ENCODE measurements at regions not wholly inside any gene's neighbourhood (a gene's known extent, or its start where the extent isn't known, plus 50 kb on each side); places are given as distances from the start of the nearest gene placed in this dataset.

- H3K9me3 ChIP-seq (ENCODE audit: low read length), result no peaks in the 10 kb centered on the region
- no peaks in the 10 kb centered on the region for H3K27me3 ChIP-seq (ENCODE audit: control insufficient read depth in 1 of 2, insufficient read depth in 2 of 2, low read length in 2 of 2)
- no peak overlapping the region for H3K4me3 ChIP-seq (ENCODE audit: low read depth in 1 of 2, low read length in 2 of 2)
- H3K9ac ChIP-seq (ENCODE audit: low read length), result no peak overlapping the region
- no peaks in the 10 kb centered on the region for H3K36me3 ChIP-seq (ENCODE audit: insufficient read depth, low read length)
- no peaks in the 10 kb centered on the region for H3K4me1 ChIP-seq (ENCODE audit: insufficient read depth, low read length)
- H3K27ac ChIP-seq (ENCODE audit: low read depth, low read length), result no peak overlapping the region
These were observed 181.7 kb upstream of the CD180 start for GRCh38 chr5:67378256-67378655.

GRCh38 chr5:67377631-67378030 is 181.0 kb upstream of the CD180 start:
- Histone ChIP-seq H3K36me3 (ENCODE audit: insufficient read depth, low read length) (no peaks in the 10 kb centered on the region), H3K27ac (ENCODE audit: low read depth, low read length) (no peak overlapping the region), H3K9me3 (ENCODE audit: low read length) (no peaks in the 10 kb centered on the region)

DNA sequence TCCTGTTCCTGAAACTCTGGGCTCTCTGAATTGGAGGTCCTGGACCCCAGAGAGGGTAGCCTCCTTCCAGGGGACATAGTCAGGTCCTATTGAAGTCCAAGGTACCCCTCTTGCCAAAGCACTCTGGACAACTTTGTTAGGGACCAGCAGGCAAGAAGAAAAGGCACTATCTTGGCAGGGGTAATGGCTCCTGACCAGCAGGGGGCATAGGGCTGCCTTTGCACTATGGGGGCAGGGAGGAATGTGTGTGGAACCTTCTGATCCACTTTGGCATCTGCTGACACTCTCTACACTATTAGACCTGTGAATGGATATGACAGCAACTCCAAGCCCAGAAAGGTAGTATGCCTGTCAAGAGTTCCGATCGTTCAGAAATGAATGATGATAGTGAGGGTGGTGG is 179.0 kb upstream of the CD180 start:
- no peak overlapping the region for H3K4me3 ChIP-seq (ENCODE audit: low read depth in 1 of 2, low read length in 2 of 2)
- H3K4me1 ChIP-seq (ENCODE audit: insufficient read depth, low read length), result no peaks in the 10 kb centered on the region
- H3K36me3 ChIP-seq (ENCODE audit: insufficient read depth, low read length), result no peaks in the 10 kb centered on the region
- no peak overlapping the region for H3K9ac ChIP-seq (ENCODE audit: low read length)
- H3K27ac ChIP-seq (ENCODE audit: low read depth, low read length), result no peak overlapping the region
- H3K9me3 ChIP-seq (ENCODE audit: low read length), result no peaks in the 10 kb centered on the region
- H3K27me3 ChIP-seq (ENCODE audit: control insufficient read depth in 1 of 2, insufficient read depth in 2 of 2, low read length in 2 of 2), result no peaks in the 10 kb centered on the region

More at GRCh38 chr5:67377631-67378030, 181.0 kb upstream of the CD180 start:
- Histone ChIP-seq H3K9ac (ENCODE audit: low read length) (no peak overlapping the region), H3K4me1 (ENCODE audit: insufficient read depth, low read length) (no peaks in the 10 kb centered on the region), H3K4me3 (ENCODE audit: low read depth in 1 of 2, low read length in 2 of 2) (no peak overlapping the region), H3K27me3 (ENCODE audit: control insufficient read depth in 1 of 2, insufficient read depth in 2 of 2, low read length in 2 of 2) (no peaks in the 10 kb centered on the region)

DNA sequence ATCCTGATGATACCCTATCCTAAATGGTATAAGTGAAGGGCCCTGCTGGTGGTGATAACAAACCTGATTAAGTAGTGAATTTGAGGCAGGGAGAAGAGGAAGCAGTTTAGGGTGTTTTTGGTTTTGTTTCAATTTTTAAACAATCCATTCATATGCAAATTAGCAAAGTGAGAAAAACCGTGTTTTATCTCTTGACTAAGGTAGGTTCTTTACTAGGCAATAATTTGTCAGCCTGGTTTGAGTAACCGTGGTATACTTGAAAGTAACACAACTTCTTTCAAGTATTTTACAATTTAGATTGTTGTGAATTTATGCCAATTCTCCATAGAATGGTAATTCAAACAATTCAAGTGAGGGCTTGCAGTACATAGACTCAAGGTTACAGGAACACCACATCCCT is 177.8 kb upstream of the CD180 start:
- Histone ChIP-seq H3K27me3 (ENCODE audit: control insufficient read depth in 1 of 2, insufficient read depth in 2 of 2, low read length in 2 of 2) (no peaks in the 10 kb centered on the region), H3K9ac (ENCODE audit: low read length) (no peak overlapping the region)

DNA sequence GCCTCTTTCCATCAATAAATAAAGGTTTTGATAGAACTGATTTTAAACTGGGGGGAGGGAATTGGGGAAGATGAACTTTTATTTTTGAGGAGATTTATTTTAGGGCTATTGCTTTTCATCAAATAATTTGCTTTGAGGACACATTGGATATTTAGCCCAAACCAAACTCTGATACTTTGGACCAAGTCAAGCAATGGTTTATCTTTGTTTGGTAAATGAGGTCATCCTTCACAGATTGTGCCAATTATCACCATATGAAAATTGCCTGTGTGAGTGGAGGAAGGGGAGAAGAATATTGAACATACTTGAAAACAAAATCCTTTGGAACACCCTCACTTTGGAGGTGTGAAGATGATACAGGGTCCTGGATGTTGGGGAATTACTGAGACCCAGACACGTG is 176.9 kb upstream of the CD180 start:
- H3K4me1 ChIP-seq (ENCODE audit: insufficient read depth, low read length), result no peaks in the 10 kb centered on the region
- no peak overlapping the region for H3K27ac ChIP-seq (ENCODE audit: low read depth, low read length)
- H3K4me3 ChIP-seq (ENCODE audit: low read depth in 1 of 2, low read length in 2 of 2), result no peak overlapping the region
- no peaks in the 10 kb centered on the region for H3K27me3 ChIP-seq (ENCODE audit: control insufficient read depth in 1 of 2, insufficient read depth in 2 of 2, low read length in 2 of 2)
- no peaks in the 10 kb centered on the region for H3K36me3 ChIP-seq (ENCODE audit: insufficient read depth, low read length)
- H3K9ac ChIP-seq (ENCODE audit: low read length), result no peak overlapping the region
- H3K9me3 ChIP-seq (ENCODE audit: low read length), result no peaks in the 10 kb centered on the region

More for the DNA sequence above, 177.8 kb upstream of the CD180 start:
- Histone ChIP-seq H3K9me3 (ENCODE audit: low read length) (no peaks in the 10 kb centered on the region), H3K36me3 (ENCODE audit: insufficient read depth, low read length) (no peaks in the 10 kb centered on the region), H3K4me1 (ENCODE audit: insufficient read depth, low read length) (no peaks in the 10 kb centered on the region), H3K27ac (ENCODE audit: low read depth, low read length) (no peak overlapping the region), H3K4me3 (ENCODE audit: low read depth in 1 of 2, low read length in 2 of 2) (no peak overlapping the region)

- no peak overlapping the region for H3K4me3 ChIP-seq (ENCODE audit: low read depth in 1 of 2, low read length in 2 of 2)
- no peak overlapping the region for H3K27ac ChIP-seq (ENCODE audit: low read depth, low read length)
- no peak overlapping the region for H3K9ac ChIP-seq (ENCODE audit: low read length)
- no peaks in the 10 kb centered on the region for H3K36me3 ChIP-seq (ENCODE audit: insufficient read depth, low read length)
- H3K4me1 ChIP-seq (ENCODE audit: insufficient read depth, low read length), result no peaks in the 10 kb centered on the region
- no peaks in the 10 kb centered on the region for H3K9me3 ChIP-seq (ENCODE audit: low read length)
- no peaks in the 10 kb centered on the region for H3K27me3 ChIP-seq (ENCODE audit: control insufficient read depth in 1 of 2, insufficient read depth in 2 of 2, low read length in 2 of 2)
These were observed 176.3 kb upstream of the CD180 start for GRCh38 chr5:67372887-67373286.

GRCh38 chr5:67371924-67372323 is 175.3 kb upstream of the CD180 start:
- Histone ChIP-seq H3K4me1 (ENCODE audit: insufficient read depth, low read length) (no peaks in the 10 kb centered on the region), H3K36me3 (ENCODE audit: insufficient read depth, low read length) (no peaks in the 10 kb centered on the region), H3K4me3 (ENCODE audit: low read depth in 1 of 2, low read length in 2 of 2) (no peak overlapping the region), H3K9me3 (ENCODE audit: low read length) (no peaks in the 10 kb centered on the region), H3K27ac (ENCODE audit: low read depth, low read length) (no peak overlapping the region), H3K27me3 (ENCODE audit: control insufficient read depth in 1 of 2, insufficient read depth in 2 of 2, low read length in 2 of 2) (no peaks in the 10 kb centered on the region), H3K9ac (ENCODE audit: low read length) (no peak overlapping the region)

DNA sequence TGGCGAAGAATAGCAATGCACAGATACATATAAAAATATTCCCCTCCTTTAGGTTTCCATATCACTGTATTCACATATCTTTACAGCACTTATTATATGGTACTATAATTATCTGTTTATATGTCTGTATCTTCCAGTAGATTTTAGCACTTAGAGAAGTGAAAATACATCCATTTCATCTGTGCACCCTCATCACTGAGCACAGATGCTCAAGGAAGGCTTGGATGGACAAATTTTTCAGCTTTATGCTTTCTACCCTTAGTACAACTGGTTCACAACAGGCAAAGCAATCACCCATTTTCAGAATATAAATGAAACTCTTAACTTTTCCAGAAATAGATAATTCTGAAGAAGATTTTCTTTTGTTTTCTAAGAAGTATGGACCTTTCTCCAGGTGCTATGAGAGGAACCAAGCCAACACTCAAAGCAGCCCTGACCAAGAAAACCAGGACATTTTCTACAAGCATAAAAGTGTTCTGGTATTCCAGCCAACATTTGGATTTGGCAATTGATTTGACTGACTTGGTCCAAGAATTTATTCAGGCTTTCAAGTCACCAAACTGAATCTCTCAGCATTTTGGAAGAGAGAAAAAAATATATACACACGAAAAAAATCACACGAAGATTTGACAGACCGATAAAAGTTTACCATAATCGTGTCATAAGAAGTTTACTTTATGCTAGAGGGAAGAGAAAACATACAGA is 170.2 kb upstream of the CD180 start:
- no peak overlapping the region for H3K27ac ChIP-seq (ENCODE audit: low read depth, low read length)

GRCh38 chr5:67366276-67366675 is 169.7 kb upstream of the CD180 start:
- Histone ChIP-seq H3K27ac (ENCODE audit: low read depth, low read length) (no peak overlapping the region), H3K36me3 (ENCODE audit: insufficient read depth, low read length) (no peaks in the 10 kb centered on the region), H3K9me3 (ENCODE audit: low read length) (no peaks in the 10 kb centered on the region), H3K4me1 (ENCODE audit: insufficient read depth, low read length) (peaks cover 14% of the 10 kb centered on the region), H3K9ac (ENCODE audit: low read length) (no peak overlapping the region), H3K27me3 (ENCODE audit: control insufficient read depth in 1 of 2, insufficient read depth in 2 of 2, low read length in 2 of 2) (no peaks in the 10 kb centered on the region), H3K4me3 (ENCODE audit: low read depth in 1 of 2, low read length in 2 of 2) (no peak overlapping the region)

More for the DNA sequence above, 170.2 kb upstream of the CD180 start:
- no peak overlapping the region for H3K9ac ChIP-seq (ENCODE audit: low read length)
- no peaks in the 10 kb centered on the region for H3K36me3 ChIP-seq (ENCODE audit: insufficient read depth, low read length)
- H3K4me1 ChIP-seq (ENCODE audit: insufficient read depth, low read length), result peaks cover 12% of the 10 kb centered on the region
- H3K4me3 ChIP-seq (ENCODE audit: low read depth in 1 of 2, low read length in 2 of 2), result no peak overlapping the region
- H3K27me3 ChIP-seq (ENCODE audit: control insufficient read depth in 1 of 2, insufficient read depth in 2 of 2, low read length in 2 of 2), result no peaks in the 10 kb centered on the region
- no peaks in the 10 kb centered on the region for H3K9me3 ChIP-seq (ENCODE audit: low read length)

DNA sequence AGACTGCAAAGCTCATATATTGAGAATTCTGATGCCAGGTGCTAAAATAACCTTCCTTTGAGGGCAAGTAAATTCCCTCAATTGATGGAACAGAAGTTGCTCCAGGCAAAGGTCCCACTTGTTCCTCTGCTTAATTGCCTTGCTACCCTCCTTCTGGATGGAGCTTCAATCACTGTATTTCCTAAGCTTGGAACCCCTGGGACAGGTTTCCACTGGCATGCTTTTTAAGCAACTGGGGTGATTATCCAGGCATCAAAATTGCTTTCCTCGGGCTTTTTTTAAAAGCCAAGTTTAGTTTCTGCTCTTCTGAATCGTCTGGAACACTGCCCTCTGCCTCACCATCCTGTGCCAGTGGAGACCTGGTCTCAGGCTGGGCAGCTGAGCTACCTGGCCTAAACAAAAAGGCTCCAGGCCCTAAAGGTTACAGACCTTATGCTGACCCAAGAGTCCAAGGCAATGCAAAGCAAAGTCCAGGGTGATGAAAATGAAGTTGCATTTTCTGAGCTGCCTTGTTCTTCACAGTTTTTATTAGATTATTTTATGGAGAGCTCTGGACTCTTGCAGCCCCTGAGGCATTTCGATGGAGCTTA is 167.9 kb upstream of the CD180 start:
- Histone ChIP-seq H3K36me3 (ENCODE audit: insufficient read depth, low read length) (no peaks in the 10 kb centered on the region), H3K9ac (ENCODE audit: low read length) (no peak overlapping the region), H3K27ac (ENCODE audit: low read depth, low read length) (no peak overlapping the region), H3K27me3 (ENCODE audit: control insufficient read depth in 1 of 2, insufficient read depth in 2 of 2, low read length in 2 of 2) (no peaks in the 10 kb centered on the region), H3K9me3 (ENCODE audit: low read length) (no peaks in the 10 kb centered on the region), H3K4me3 (ENCODE audit: low read depth in 1 of 2, low read length in 2 of 2) (no peak overlapping the region), H3K4me1 (ENCODE audit: insufficient read depth, low read length) (peaks cover 14% of the 10 kb centered on the region)

GRCh38 chr5:67363963-67364362 is 167.4 kb upstream of the CD180 start:
- Histone ChIP-seq H3K27ac (ENCODE audit: low read depth, low read length) (no peak overlapping the region), H3K36me3 (ENCODE audit: insufficient read depth, low read length) (no peaks in the 10 kb centered on the region), H3K9me3 (ENCODE audit: low read length) (no peaks in the 10 kb centered on the region), H3K4me3 (ENCODE audit: low read depth in 1 of 2, low read length in 2 of 2) (no peak overlapping the region), H3K27me3 (ENCODE audit: control insufficient read depth in 1 of 2, insufficient read depth in 2 of 2, low read length in 2 of 2) (no peaks in the 10 kb centered on the region), H3K9ac (ENCODE audit: low read length) (no peak overlapping the region), H3K4me1 (ENCODE audit: insufficient read depth, low read length) (peaks cover 14% of the 10 kb centered on the region)

DNA sequence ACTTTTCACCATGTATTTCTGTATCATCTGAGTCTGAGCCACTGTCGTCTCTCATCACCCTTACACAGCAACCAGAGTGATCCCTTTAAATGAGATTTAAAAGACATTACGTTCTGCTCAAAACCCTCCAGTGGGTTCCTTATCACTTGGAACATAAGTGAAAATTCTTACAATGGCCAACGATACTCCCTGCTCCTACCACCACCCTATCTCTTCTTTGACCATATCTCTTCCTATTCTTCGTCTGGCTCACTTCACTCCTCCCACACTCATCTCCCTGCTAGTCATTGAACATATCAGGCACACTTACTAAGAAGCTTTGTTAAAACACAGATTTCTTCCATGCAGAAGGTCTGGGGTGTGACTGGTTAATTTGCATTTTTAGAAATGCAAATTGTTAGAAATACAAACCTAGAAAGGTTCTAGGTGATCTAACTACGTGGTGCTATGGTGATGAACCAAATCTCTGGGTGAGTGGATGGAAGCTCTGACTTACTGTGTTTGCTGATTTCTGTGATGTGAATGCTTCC is 166.6 kb upstream of the CD180 start:
- H3K27me3 ChIP-seq (ENCODE audit: control insufficient read depth in 1 of 2, insufficient read depth in 2 of 2, low read length in 2 of 2), result no peaks in the 10 kb centered on the region
- no peak overlapping the region for H3K9ac ChIP-seq (ENCODE audit: low read length)
- no peak overlapping the region for H3K27ac ChIP-seq (ENCODE audit: low read depth, low read length)
- H3K4me1 ChIP-seq (ENCODE audit: insufficient read depth, low read length), result peaks cover 14% of the 10 kb centered on the region
- no peaks in the 10 kb centered on the region for H3K36me3 ChIP-seq (ENCODE audit: insufficient read depth, low read length)
- H3K9me3 ChIP-seq (ENCODE audit: low read length), result no peaks in the 10 kb centered on the region
- H3K4me3 ChIP-seq (ENCODE audit: low read depth in 1 of 2, low read length in 2 of 2), result no peak overlapping the region

Measured in muscle layer of colon (tissue), 2 donors.